Activated T-helper 17 cell treated with anti-CD3 and anti-CD28 coated beads, Interleukin-2, amount 50 U/mL, for 72 hours (primary cell): ENCODE measurements at regions not wholly inside any gene's neighbourhood (a gene's known extent, or its start where the extent isn't known, plus 50 kb on each side); places are given as distances from the start of the nearest gene placed in this dataset.
"Not testable (repeated sequence)": the region's sequence is repeated elsewhere in the genome, so short reads cannot be mapped to it uniquely, and the experiment has no call there.

Source experiments
- ATAC-seq: fragments of 150-1000 bp; cut with Tn5 transposase; replicated peaks from 2 replicates; pipeline ENCODE4 v1.10.0; 2021; ENCODE audit warnings: mild to moderate bottlenecking, moderate library complexity
- H3K27ac Mint-ChIP-seq: one replicate; pipeline ENCODE4 v1.8.0; 2022; ENCODE audit warnings: mixed read lengths
- H3K27me3 Mint-ChIP-seq: one replicate; pipeline ENCODE4 v1.8.0; 2022; ENCODE audit warnings: mixed read lengths
- H3K36me3 Mint-ChIP-seq: one replicate; pipeline ENCODE4 v1.8.0; 2022; ENCODE audit warnings: low read depth, mild to moderate bottlenecking, mixed read lengths
- H3K4me1 Mint-ChIP-seq: one replicate; pipeline ENCODE4 v1.8.0; 2022; ENCODE audit warnings: mixed read lengths
- H3K4me3 Mint-ChIP-seq: one replicate; pipeline ENCODE4 v1.8.0; 2022; ENCODE audit warnings: mild to moderate bottlenecking, mixed read lengths
- H3K9me3 Mint-ChIP-seq: one replicate; pipeline ENCODE4 v1.8.0; 2022; ENCODE audit warnings: mixed read lengths

DNA sequence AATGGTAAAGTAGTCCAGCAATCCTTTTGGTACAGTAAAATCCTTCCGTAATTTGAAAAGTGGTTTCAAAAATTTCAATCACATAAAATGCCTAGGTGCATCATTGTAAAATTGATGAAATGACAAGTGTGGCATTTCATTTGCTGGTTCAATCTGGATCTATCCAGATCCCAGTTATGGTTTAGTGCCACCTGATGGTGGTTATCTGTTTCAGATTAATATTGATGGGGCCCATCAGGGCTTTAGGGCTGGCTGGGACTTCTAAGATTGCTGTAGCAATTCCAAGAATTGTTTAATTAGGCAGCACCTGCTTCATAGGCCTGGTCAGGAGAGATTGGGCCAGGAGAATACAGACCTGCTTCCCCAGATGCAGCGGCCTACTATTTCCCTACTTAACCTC, 55.5 kb upstream of the PIK3C3 start:
- no peak overlapping the region for H3K4me3 Mint-ChIP-seq

DNA sequence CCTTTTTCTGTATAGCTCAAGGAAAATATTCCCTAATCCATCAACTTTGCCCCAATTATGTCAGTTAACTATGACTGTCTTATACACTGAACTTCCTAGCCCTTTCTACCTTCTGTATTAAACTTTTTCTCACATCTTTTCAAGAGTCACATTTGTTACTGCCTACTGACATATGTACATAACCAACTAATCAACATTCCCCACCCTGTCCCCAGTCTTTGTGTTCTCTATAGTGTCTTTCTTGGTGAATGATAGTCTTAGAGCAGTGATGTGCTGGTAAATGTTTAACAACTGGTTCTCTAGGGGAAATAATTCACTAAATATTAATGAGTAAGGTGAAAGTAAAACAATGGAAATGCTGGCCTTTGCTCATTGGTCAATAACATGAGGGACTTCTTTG, 61.6 kb upstream of the PIK3C3 start:
- peaks cover 15% of the 10 kb centered on the region for H3K27me3 Mint-ChIP-seq
- no peaks in the 10 kb centered on the region for H3K4me1 Mint-ChIP-seq
- H3K4me3 Mint-ChIP-seq: no peak overlapping the region
- H3K27ac Mint-ChIP-seq: no peak overlapping the region
- no peaks in the 10 kb centered on the region for H3K9me3 Mint-ChIP-seq
- no peak for ATAC-seq
- H3K36me3 Mint-ChIP-seq: no peaks in the 10 kb centered on the region

More for the DNA sequence above, 55.5 kb upstream of the PIK3C3 start:
- no peak for ATAC-seq
- peaks cover 7% of the 10 kb centered on the region for H3K27me3 Mint-ChIP-seq
- H3K27ac Mint-ChIP-seq: no peak overlapping the region
- H3K4me1 Mint-ChIP-seq: no peaks in the 10 kb centered on the region
- no peaks in the 10 kb centered on the region for H3K36me3 Mint-ChIP-seq
- no peaks in the 10 kb centered on the region for H3K9me3 Mint-ChIP-seq

DNA sequence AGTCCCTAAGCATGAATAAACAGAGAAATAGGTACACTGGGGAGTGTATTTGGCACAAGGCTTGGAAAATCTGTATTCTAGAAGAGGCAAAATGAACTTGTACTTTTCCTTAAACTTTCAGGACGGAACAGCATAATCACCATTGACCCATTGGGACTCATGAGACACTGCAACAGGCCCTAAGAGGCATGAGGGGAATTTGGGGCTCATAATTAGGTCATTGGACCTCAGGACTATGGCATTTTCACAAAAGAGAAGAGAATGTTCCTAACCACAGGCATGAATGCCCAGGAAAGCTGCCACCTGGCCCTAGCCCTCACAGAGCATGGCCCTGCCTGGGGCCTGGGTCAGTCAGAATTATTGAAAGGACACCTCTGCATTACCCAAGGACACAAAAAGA, 67.9 kb upstream of the PIK3C3 start:
- H3K9me3 Mint-ChIP-seq: no peaks in the 10 kb centered on the region
- no peak overlapping the region for H3K27ac Mint-ChIP-seq
- no peaks in the 10 kb centered on the region for H3K36me3 Mint-ChIP-seq
- no peaks in the 10 kb centered on the region for H3K4me1 Mint-ChIP-seq
- H3K4me3 Mint-ChIP-seq: no peak overlapping the region
- ATAC-seq: no peak
- no peaks in the 10 kb centered on the region for H3K27me3 Mint-ChIP-seq

DNA sequence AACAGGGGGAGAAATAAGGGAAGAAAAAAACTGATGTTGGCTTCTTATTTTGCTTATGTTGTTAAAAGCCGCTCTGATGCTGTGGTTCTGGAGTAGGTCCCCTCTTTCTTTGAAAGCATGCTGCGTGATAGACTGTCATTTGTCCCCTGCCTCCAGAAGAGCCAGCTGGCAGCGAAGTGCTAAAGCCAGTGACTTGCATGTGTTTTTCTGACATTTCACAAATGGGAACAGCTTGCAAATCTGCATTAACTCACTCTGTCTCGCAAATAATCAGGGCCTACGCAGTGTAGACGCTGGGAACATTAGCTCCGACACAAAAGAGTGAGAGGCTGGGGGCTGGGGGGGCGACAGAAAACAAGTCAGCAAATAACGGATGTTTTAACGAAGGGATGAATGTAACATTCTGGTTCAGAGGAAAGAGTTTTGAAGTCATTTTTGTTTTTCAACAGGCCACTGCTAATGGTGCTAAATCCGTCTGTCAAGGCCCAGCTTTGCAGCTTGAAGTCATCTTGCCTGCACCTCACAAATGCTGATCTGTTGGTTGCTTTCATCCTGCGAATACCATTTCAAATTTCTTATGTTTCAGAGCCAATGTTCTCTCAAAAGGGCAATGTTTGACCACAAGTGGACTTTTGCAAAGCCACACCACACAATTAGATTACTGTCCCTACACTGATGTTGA, 68.8 kb upstream of the PIK3C3 start:
- no peak overlapping the region for H3K27ac Mint-ChIP-seq
- no peak for ATAC-seq
- H3K27me3 Mint-ChIP-seq: no peaks in the 10 kb centered on the region
- no peaks in the 10 kb centered on the region for H3K9me3 Mint-ChIP-seq
- H3K4me3 Mint-ChIP-seq: no peak overlapping the region
- no peaks in the 10 kb centered on the region for H3K36me3 Mint-ChIP-seq
- H3K4me1 Mint-ChIP-seq: no peaks in the 10 kb centered on the region

DNA sequence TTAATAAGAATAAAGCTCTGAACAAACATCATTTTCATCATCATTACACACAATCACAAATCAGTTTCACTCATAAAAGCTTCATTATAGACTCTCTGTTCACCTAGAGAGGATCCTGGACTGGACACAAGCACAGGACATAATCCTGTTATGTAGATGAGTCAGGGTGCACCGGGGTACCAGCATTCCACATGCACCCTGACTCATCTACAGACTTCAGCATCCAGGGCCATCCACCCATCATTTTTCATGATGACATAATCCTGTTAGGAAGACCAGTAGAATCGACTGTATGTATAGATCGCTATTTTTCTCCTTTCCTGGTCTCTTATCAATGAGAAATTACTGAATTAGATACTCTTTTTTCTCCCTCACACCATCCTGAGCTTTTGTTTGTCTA, 73.7 kb upstream of the PIK3C3 start:
- Mint-ChIP-seq H3K4me3 (no peak overlapping the region), H3K27ac (no peak overlapping the region), H3K36me3 (no peaks in the 10 kb centered on the region), H3K27me3 (peaks cover 4% of the 10 kb centered on the region), H3K4me1 (no peaks in the 10 kb centered on the region), H3K9me3 (no peaks in the 10 kb centered on the region)
- no peak for ATAC-seq

DNA sequence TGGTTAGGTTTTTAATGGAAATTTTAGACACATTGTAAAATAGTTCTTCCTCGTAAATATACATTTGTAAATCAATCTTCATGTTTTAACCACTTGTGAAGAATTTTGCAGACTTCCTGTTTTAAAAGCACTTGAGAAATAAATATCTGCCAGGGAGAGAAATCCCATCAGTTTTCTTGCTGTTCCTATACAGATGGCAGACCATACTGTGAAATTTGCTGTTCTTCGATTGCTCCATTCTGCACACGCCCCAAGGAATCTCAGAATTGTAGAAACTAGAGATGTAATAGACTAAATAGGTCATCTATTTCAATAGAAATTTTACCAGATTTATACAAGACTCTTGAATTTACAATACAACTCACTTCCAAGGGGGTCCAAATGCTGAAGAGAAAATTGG, 75.8 kb upstream of the PIK3C3 start:
- no peaks in the 10 kb centered on the region for H3K9me3 Mint-ChIP-seq
- H3K27ac Mint-ChIP-seq: no peak overlapping the region
- peaks cover 4% of the 10 kb centered on the region for H3K27me3 Mint-ChIP-seq
- H3K4me3 Mint-ChIP-seq: no peak overlapping the region
- no peaks in the 10 kb centered on the region for H3K36me3 Mint-ChIP-seq
- H3K4me1 Mint-ChIP-seq: no peaks in the 10 kb centered on the region
- no peak for ATAC-seq

DNA sequence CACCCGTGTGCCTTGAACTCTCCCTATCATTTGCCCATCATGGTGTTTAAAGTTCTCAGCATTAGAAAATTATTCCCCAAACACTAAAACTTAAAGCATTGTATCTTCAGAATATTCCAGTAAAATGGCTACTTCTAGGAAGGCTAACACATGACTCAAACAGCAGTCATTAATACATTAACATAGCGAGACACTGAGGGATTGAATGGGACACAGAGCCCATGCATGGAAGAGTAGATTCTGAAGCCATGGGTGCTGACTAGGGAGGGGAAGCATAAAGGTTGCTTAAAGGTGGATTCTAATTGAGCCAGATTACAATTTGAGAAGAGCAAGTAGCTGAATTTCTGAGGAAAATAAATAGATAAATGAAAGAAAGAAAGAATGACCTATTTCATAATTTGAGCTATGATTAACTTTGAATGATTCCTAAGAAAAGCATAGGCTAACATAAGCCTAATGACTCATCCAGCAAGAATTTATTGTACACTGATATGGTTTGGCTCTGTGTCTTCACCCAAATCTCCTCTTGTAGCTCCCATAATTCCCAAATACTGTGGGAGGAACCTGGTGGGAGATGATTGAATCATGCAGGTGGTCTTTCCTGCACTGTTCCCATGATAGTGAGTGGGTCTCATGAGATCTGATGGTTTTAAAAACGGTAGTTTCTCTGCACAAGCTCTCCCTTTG, 79.8 kb upstream of the PIK3C3 start:
- peaks cover 4% of the 10 kb centered on the region for H3K27me3 Mint-ChIP-seq
- no peak overlapping the region for H3K27ac Mint-ChIP-seq
- H3K4me1 Mint-ChIP-seq: no peaks in the 10 kb centered on the region
- H3K36me3 Mint-ChIP-seq: no peaks in the 10 kb centered on the region
- no peak overlapping the region for H3K4me3 Mint-ChIP-seq
- ATAC-seq: no peak
- no peaks in the 10 kb centered on the region for H3K9me3 Mint-ChIP-seq

DNA sequence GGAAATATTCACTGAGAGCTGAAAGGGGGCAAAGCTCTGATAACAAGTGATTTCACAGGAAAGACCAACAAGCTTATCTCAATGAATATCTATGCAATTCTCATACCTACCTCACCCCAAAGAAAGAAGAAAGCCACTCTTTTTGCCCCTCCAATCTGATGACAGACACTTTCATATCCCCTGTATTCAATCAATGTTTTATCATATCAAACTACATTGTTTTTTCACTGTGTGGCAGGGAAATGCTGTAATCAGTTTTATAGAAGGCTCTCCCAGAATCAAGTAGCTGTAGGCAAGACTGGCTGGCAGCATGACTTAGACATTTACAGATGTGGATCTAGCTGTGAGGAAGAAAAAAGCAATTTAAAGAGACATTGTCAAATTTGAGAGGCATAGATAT, 81.3 kb upstream of the PIK3C3 start:
- no peaks in the 10 kb centered on the region for H3K9me3 Mint-ChIP-seq
- no peak overlapping the region for H3K27ac Mint-ChIP-seq
- ATAC-seq: no peak
- H3K27me3 Mint-ChIP-seq: peaks cover 4% of the 10 kb centered on the region
- no peak overlapping the region for H3K4me3 Mint-ChIP-seq
- H3K4me1 Mint-ChIP-seq: no peaks in the 10 kb centered on the region
- no peaks in the 10 kb centered on the region for H3K36me3 Mint-ChIP-seq

DNA sequence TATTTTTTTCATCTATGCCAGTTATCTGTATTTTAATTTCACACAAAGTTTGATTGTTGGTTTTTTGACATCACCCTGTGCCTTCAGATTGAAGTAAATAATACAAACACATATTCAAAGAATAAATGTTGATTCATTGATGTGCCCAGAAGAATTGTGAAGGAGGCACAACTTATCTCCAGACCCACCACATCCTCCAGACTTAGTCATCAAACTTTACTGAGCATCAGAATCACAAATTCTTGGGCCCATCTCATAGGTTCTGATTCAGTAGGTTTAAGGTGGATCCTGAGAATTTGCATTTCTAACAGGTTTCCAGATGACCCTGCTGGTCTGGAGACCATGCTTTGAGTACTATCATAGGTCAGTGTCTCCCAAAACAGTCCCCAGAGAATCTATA, 82.8 kb upstream of the PIK3C3 start:
- Mint-ChIP-seq H3K27ac (no peak overlapping the region), H3K4me1 (no peaks in the 10 kb centered on the region), H3K9me3 (no peaks in the 10 kb centered on the region), H3K27me3 (peaks cover 4% of the 10 kb centered on the region), H3K4me3 (no peak overlapping the region), H3K36me3 (no peaks in the 10 kb centered on the region)
- no peak for ATAC-seq

DNA sequence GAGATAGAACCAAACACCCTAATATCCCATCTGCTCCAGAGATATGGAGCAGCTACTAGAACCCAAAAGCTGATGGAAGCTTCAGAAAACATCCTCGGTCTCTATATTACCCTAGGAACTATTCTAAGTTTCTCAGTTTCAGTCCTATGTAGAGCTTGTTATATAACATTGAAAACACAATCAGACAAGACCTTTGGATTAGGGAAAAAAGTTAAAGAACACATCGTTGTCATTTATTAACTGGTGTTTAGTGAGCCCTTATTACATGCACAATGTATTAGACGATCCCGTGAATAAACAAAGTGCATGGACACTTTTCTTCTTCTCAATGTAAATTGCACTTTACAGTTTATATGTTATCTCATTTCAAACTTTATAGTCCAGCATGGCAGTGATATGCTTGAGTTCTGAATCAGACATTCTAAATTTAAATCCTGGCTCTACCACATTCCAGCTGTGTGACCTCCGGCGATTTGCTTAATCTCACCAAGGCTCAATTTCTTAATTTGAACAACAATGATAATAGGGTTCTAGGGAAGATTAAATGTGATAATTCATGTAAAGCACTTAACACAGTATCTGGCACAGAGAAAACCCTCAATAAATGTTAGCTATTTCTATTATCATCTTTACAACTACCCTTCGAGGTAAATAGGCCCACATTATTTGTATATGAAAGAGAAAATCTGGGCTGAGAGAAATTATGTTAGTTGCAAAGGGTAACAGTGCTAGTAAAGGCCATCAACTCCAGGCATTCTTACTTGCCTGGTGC, 83.6 kb upstream of the PIK3C3 start:
- H3K4me3 Mint-ChIP-seq: no peak overlapping the region
- no peaks in the 10 kb centered on the region for H3K36me3 Mint-ChIP-seq
- no peak overlapping the region for H3K27ac Mint-ChIP-seq
- ATAC-seq: no peak
- peaks cover 4% of the 10 kb centered on the region for H3K27me3 Mint-ChIP-seq
- no peaks in the 10 kb centered on the region for H3K4me1 Mint-ChIP-seq
- no peaks in the 10 kb centered on the region for H3K9me3 Mint-ChIP-seq

DNA sequence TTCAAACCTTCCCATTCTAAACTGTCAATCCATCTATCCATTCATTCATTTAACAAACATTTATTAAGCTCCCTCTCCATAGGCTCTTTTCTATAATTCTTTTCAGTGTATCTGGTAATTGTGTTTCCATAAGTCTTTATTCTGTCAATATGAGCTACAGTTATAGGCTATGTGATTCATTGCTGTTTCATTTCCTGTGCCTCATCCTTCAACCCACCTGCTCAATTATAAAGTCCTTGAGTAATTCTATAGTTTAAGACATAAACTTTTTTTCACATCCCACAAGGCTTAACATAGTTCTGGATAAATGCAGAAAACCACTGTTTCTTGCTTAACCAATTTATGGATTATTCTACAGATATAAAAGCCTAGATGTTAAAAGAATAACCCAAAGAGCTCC, 84.2 kb upstream of the PIK3C3 start:
- ATAC-seq: peak; percentile 59
- peaks cover 4% of the 10 kb centered on the region for H3K27me3 Mint-ChIP-seq
- H3K4me3 Mint-ChIP-seq: no peak overlapping the region
- H3K27ac Mint-ChIP-seq: no peak overlapping the region
- no peaks in the 10 kb centered on the region for H3K4me1 Mint-ChIP-seq
- H3K9me3 Mint-ChIP-seq: no peaks in the 10 kb centered on the region
- H3K36me3 Mint-ChIP-seq: no peaks in the 10 kb centered on the region

DNA sequence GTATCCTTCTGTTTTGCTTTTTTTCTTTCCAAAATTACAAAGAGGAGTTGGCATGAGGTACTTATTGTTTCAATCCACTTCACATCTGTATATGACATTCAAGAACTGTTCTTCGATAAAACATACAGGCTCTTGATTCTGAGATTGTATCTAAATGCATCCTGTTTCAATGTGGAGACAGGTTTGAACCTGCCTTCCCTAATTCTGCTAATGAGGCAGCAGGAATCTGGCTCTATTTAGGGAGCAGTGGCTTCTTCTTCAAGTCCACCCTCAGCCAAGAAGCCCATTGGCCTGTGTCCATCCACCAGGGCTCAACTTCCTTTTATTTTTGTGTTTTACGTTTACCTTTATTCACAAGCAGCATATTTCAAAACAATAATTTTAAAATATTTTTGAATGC, 84.8 kb upstream of the PIK3C3 start:
- no peaks in the 10 kb centered on the region for H3K36me3 Mint-ChIP-seq
- no peaks in the 10 kb centered on the region for H3K9me3 Mint-ChIP-seq
- no peak overlapping the region for H3K27ac Mint-ChIP-seq
- no peak overlapping the region for H3K4me3 Mint-ChIP-seq
- no peaks in the 10 kb centered on the region for H3K4me1 Mint-ChIP-seq
- peaks cover 4% of the 10 kb centered on the region for H3K27me3 Mint-ChIP-seq
- ATAC-seq: no peak

DNA sequence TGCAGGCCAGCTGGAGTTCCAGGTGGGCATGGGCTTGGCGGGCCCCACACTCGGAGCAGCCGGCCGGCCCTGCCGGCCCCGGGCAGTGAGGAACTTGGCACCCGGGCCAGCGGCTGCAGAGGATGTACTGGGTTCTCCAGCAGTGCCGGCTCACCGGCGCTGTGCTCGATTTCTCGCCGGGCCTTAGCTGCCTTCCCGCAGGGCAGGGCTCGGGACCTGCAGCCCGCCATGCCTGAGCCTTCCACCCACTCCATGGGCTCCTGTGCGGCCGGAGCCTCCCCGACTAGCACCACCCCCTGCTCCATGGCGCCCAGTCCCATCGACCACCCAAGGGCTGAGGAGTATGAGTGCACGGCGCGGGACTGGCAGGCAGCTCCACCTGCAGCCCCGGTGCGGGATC, 89.2 kb upstream of the PIK3C3 start:
- not testable (repeated sequence) for H3K4me1 Mint-ChIP-seq, ATAC-seq, H3K9me3 Mint-ChIP-seq, H3K27me3 Mint-ChIP-seq, H3K4me3 Mint-ChIP-seq, H3K27ac Mint-ChIP-seq, H3K36me3 Mint-ChIP-seq

DNA sequence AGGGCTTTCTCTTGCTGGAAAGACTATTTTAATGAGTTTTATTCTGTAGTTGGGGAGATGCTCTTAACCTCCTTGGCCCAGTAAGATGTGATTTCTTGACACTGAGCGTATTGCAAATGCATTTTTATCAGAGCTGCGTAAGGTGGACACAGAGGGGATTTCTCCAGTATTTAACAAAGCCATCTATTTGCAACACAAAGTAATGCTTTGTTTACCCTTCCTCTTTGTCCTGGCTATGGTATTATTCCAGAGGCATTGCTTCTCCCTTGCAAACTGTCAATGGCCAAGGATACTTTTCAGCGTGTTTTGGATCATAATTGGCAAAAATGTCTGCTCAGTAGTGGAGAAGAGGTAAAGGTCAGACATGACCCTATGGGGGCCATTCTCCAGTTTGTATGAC, 90.8 kb upstream of the PIK3C3 start:
- ATAC-seq: no peak
- no peaks in the 10 kb centered on the region for H3K36me3 Mint-ChIP-seq
- no peaks in the 10 kb centered on the region for H3K4me1 Mint-ChIP-seq

DNA sequence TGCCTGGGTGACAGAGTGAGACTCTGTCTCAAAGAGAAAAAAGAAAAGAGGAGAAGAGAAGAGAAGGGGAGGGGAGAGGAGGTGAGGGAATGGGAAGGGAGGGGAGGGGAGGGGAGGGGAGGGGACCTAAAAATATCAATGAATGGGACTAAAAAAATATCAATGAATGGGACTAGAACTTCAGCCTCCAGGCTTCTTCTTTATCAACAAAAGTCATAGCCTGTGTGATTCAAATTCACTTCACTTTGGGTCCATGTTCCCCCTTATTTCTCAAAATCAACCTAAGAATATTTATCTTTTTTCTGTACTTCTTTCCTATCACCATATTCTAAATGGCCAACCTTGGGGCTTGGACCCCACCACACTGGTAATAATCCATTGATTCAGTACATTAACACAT, 92.1 kb upstream of the PIK3C3 start:
- H3K27ac Mint-ChIP-seq: no peak overlapping the region
- peaks cover 8% of the 10 kb centered on the region for H3K27me3 Mint-ChIP-seq

More for the DNA sequence above, 90.8 kb upstream of the PIK3C3 start:
- H3K27ac Mint-ChIP-seq: no peak overlapping the region
- H3K27me3 Mint-ChIP-seq: peaks cover 8% of the 10 kb centered on the region
- H3K4me3 Mint-ChIP-seq: no peak overlapping the region
- H3K9me3 Mint-ChIP-seq: no peaks in the 10 kb centered on the region

More for the DNA sequence above, 92.1 kb upstream of the PIK3C3 start:
- ATAC-seq: no peak
- H3K4me3 Mint-ChIP-seq: no peak overlapping the region
- H3K36me3 Mint-ChIP-seq: no peaks in the 10 kb centered on the region
- H3K4me1 Mint-ChIP-seq: no peaks in the 10 kb centered on the region
- H3K9me3 Mint-ChIP-seq: no peaks in the 10 kb centered on the region
